Trophoblast cell (in vitro differentiated cells and primary cell): ENCODE measurements at regions not wholly inside any gene's neighbourhood (a gene's known extent, or its start where the extent isn't known, plus 50 kb on each side); places are given as distances from the start of the nearest gene placed in this dataset.
A peak's percentile ranks its signal among the peaks of the same experiment; 100 is the strongest.

ENCODE experiments used
- DNase-seq, 2 donors: peaks; one replicate each; pipeline ENCODE4 v3.0.0-alpha.2; 2016
- H2AFZ ChIP-seq: 2 replicates; pipeline ENCODE4 v1.6.1; 2013; ENCODE audit warnings: low read length, moderate library complexity, mild to moderate bottlenecking; ENCODE audit not compliant: insufficient read depth, poor library complexity
- H2AK5ac ChIP-seq: 2 replicates; pipeline ENCODE4 v1.6.1; 2013; ENCODE audit warnings: mild to moderate bottlenecking, low read length
- H2BK120ac ChIP-seq: 2 replicates; pipeline ENCODE4 v1.6.1; 2013; ENCODE audit warnings: low read length, mild to moderate bottlenecking, moderate library complexity; ENCODE audit not compliant: insufficient read depth, poor library complexity
- H2BK12ac ChIP-seq: 2 replicates; pipeline ENCODE4 v1.6.1; 2013; ENCODE audit warnings: mild to moderate bottlenecking, low read length, moderate library complexity
- H2BK5ac ChIP-seq: 2 replicates; pipeline ENCODE4 v1.6.1; 2013; ENCODE audit warnings: low read length, low read depth, moderate library complexity, mild to moderate bottlenecking; ENCODE audit not compliant: poor library complexity
- H3K14ac ChIP-seq: 2 replicates; pipeline ENCODE4 v1.6.1; 2013; ENCODE audit warnings: mild to moderate bottlenecking, low read length
- H3K18ac ChIP-seq: 2 replicates; pipeline ENCODE4 v1.6.1; 2013; ENCODE audit warnings: mild to moderate bottlenecking, low read length
- H3K23ac ChIP-seq: 2 replicates; pipeline ENCODE4 v1.6.1; 2013; ENCODE audit warnings: low read length
- H3K27ac ChIP-seq: 2 replicates; pipeline ENCODE4 v1.5.1; 2013; ENCODE audit warnings: low read depth, mild to moderate bottlenecking, inconsistent platforms, low read length, moderate library complexity
- H3K27me3 ChIP-seq: 2 replicates; pipeline ENCODE4 v1.6.1; 2013; ENCODE audit warnings: inconsistent platforms, mild to moderate bottlenecking, low read length, moderate library complexity; ENCODE audit not compliant: insufficient read depth
- H3K36me3 ChIP-seq, 2 experiments: 1 replicate in 1 of 2; 2 replicates in 1 of 2; pipeline ENCODE4 v1.6.1; 2013; ENCODE audit warnings: low read length in 2 of 2, mild to moderate bottlenecking in 2 of 2, moderate library complexity in 1 of 2; ENCODE audit not compliant: insufficient read depth in 2 of 2, control insufficient read depth in 1 of 2
- H3K4ac ChIP-seq: 2 replicates; pipeline ENCODE4 v1.6.1; 2013; ENCODE audit warnings: low read depth, mild to moderate bottlenecking, low read length, moderate library complexity
- H3K4me1 ChIP-seq, 2 experiments: 1 replicate in 1 of 2; 2 replicates in 1 of 2; pipeline ENCODE4 v1.6.1; 2013; ENCODE audit warnings: low read length in 2 of 2, mild to moderate bottlenecking in 2 of 2, moderate library complexity in 1 of 2; ENCODE audit not compliant: insufficient read depth in 2 of 2, control insufficient read depth in 1 of 2
- H3K4me2 ChIP-seq: 2 replicates; pipeline ENCODE4 v1.6.1; 2013; ENCODE audit warnings: inconsistent platforms, mild to moderate bottlenecking, low read length, moderate library complexity
- H3K4me3 ChIP-seq: 2 replicates; pipeline ENCODE4 v1.5.1; 2013; ENCODE audit warnings: mild to moderate bottlenecking, low read depth, low read length, inconsistent platforms
- H3K79me1 ChIP-seq: one replicate; pipeline ENCODE4 v1.6.1; 2013; ENCODE audit warnings: low read length
- H3K79me2 ChIP-seq: 2 replicates; pipeline ENCODE4 v1.6.1; 2013; ENCODE audit warnings: low read length, mild to moderate bottlenecking; ENCODE audit not compliant: control insufficient read depth, insufficient read depth, poor library complexity
- H3K9ac ChIP-seq: 2 replicates; pipeline ENCODE4 v1.6.1; 2013; ENCODE audit warnings: mild to moderate bottlenecking, low read length
- H3K9me3 ChIP-seq: 2 replicates; pipeline ENCODE4 v1.6.1; 2013; ENCODE audit warnings: low read depth, mild to moderate bottlenecking, control low read depth, inconsistent platforms, low read length; ENCODE audit not compliant: insufficient read depth
- H4K12ac ChIP-seq: 2 replicates; pipeline ENCODE4 v1.6.1; 2013; ENCODE audit warnings: low read depth, mild to moderate bottlenecking, low read length, moderate library complexity
- H4K8ac ChIP-seq: 2 replicates; pipeline ENCODE4 v1.6.1; 2013; ENCODE audit warnings: low read depth, mild to moderate bottlenecking, low read length, moderate library complexity
- H4K91ac ChIP-seq: one replicate; pipeline ENCODE4 v1.6.1; 2013; ENCODE audit warnings: low read depth, mild to moderate bottlenecking, low read length, moderate library complexity
- WGBS: extraction: QIAGEN DNeasy Blood & Tissue Kit; methylation state at CpG from one replicate; pipeline ENCODE4 v1.1.7; 2013; ENCODE audit warnings: missing lambda C conversion rate; ENCODE audit not compliant: insufficient read length, insufficient coverage; ENCODE audit errors: extremely low coverage; 5-methylcytosine and 5-hydroxymethylcytosine counted together

- no CpG with 5 or more reads among the region's 8 CpGs for WGBS
- no peak overlapping the region for H3K27ac ChIP-seq
Observed at GRCh38 chr18:56038171-56039030, 450.4 kb upstream of the TCF4 start.

GRCh38 chr18:56036741-56037140 is 448.7 kb upstream of the TCF4 start:
- Histone ChIP-seq H3K4me1 (no peaks in the 10 kb centered on the region), H3K36me3 (no peaks in the 10 kb centered on the region), H3K79me1 (no peaks in the 10 kb centered on the region), H2AK5ac (no peak overlapping the region), H3K79me2 (no peaks in the 10 kb centered on the region), H3K23ac (no peak overlapping the region), H3K4ac (no peak overlapping the region), H4K8ac (no peak overlapping the region), H3K9ac (no peak overlapping the region), H3K14ac (no peak overlapping the region), H3K4me3 (no peak overlapping the region), H2BK120ac (no peak overlapping the region), H2BK5ac (no peak overlapping the region), H2AFZ (no peak overlapping the region), H3K27me3 (no peaks in the 10 kb centered on the region), H2BK12ac (no peak overlapping the region), H4K12ac (no peak overlapping the region), H3K4me2 (no peak overlapping the region), H3K18ac (no peak overlapping the region), H3K9me3 (peaks cover 7% of the 10 kb centered on the region), H3K27ac (no peak overlapping the region), H4K91ac (no peak overlapping the region)
- DNase-seq: no peak
- WGBS: no CpG with 5 or more reads among the region's 2 CpGs

More at GRCh38 chr18:56038171-56039030, 450.4 kb upstream of the TCF4 start:
- Histone ChIP-seq H3K9me3 (peaks cover under 1% of the 10 kb centered on the region), H3K14ac (no peak overlapping the region), H3K4me2 (no peak overlapping the region), H4K8ac (no peak overlapping the region), H2AFZ (no peak overlapping the region), H3K18ac (no peak overlapping the region), H3K36me3 (no peaks in the 10 kb centered on the region), H2BK120ac (no peak overlapping the region), H3K79me1 (no peaks in the 10 kb centered on the region), H2AK5ac (no peak overlapping the region), H3K4ac (no peak overlapping the region), H3K9ac (no peak overlapping the region), H4K12ac (no peak overlapping the region), H3K23ac (no peak overlapping the region), H3K4me3 (no peak overlapping the region), H2BK12ac (no peak overlapping the region), H3K4me1 (no peaks in the 10 kb centered on the region), H3K79me2 (no peaks in the 10 kb centered on the region), H2BK5ac (no peak overlapping the region), H4K91ac (no peak overlapping the region), H3K27me3 (no peaks in the 10 kb centered on the region)
- no peak for DNase-seq

GRCh38 chr18:56035546-56035945 is 447.6 kb upstream of the TCF4 start:
- Histone ChIP-seq H3K9me3 (peaks cover 7% of the 10 kb centered on the region), H3K79me2 (no peaks in the 10 kb centered on the region), H3K23ac (no peak overlapping the region), H3K9ac (no peak overlapping the region), H4K8ac (no peak overlapping the region), H3K4me2 (no peak overlapping the region), H2BK120ac (no peak overlapping the region), H3K27me3 (no peaks in the 10 kb centered on the region), H3K18ac (no peak overlapping the region), H2BK5ac (no peak overlapping the region), H2AFZ (no peak overlapping the region), H3K79me1 (no peaks in the 10 kb centered on the region), H3K36me3 (no peaks in the 10 kb centered on the region), H4K91ac (no peak overlapping the region), H2BK12ac (no peak overlapping the region), H3K4me1 (no peaks in the 10 kb centered on the region), H4K12ac (no peak overlapping the region), H3K14ac (no peak overlapping the region), H2AK5ac (no peak overlapping the region), H3K4ac (no peak overlapping the region), H3K4me3 (no peak overlapping the region), H3K27ac (no peak overlapping the region)
- DNase-seq: no peak
- WGBS: no CpG with 5 or more reads among the region's 3 CpGs

GRCh38 chr18:56034949-56035348 is 447.0 kb upstream of the TCF4 start:
- Histone ChIP-seq H3K27ac (no peak overlapping the region), H3K36me3 (no peaks in the 10 kb centered on the region), H3K18ac (no peak overlapping the region), H2BK5ac (no peak overlapping the region), H3K4me2 (no peak overlapping the region), H3K4me3 (no peak overlapping the region), H3K79me2 (no peaks in the 10 kb centered on the region), H4K91ac (no peak overlapping the region), H3K9ac (no peak overlapping the region), H4K8ac (no peak overlapping the region), H4K12ac (no peak overlapping the region), H2BK120ac (no peak overlapping the region), H3K14ac (no peak overlapping the region), H3K4ac (no peak overlapping the region), H2AFZ (no peak overlapping the region), H2AK5ac (no peak overlapping the region), H3K23ac (no peak overlapping the region), H2BK12ac (no peak overlapping the region), H3K9me3 (peaks cover 7% of the 10 kb centered on the region), H3K79me1 (no peaks in the 10 kb centered on the region), H3K27me3 (no peaks in the 10 kb centered on the region), H3K4me1 (peaks cover 0 to under 1% of the 10 kb centered on the region in 2 experiments)
- peak in 1 of 2 donors; percentile 3 for DNase-seq
- no CpG with 5 or more reads among the region's 2 CpGs for WGBS
